ENCODE measurements at regions not wholly inside any gene's neighbourhood (a gene's known extent, or its start where the extent isn't known, plus 50 kb on each side); places are given as distances from the start of the nearest gene placed in this dataset.

GRCh38 chr3:182226995-182227394 is 515.3 kb downstream of the SOX2 start:
- TF ChIP-seq CTCF (IDR thresholded peaks at IDR 0.05) (no peak), EZH2 (IDR thresholded peaks at IDR 0.05; ENCODE audit: borderline replicate concordance, insufficient read depth, low read depth, low read length, poor library complexity, severe bottlenecking) (no peak)
